Activated T-cell treated with anti-CD3 and anti-CD28 coated beads for 1 hour (primary cell): ENCODE measurements at regions not wholly inside any gene's neighbourhood (a gene's known extent, or its start where the extent isn't known, plus 50 kb on each side); places are given as distances from the start of the nearest gene placed in this dataset.
"Not testable (repeated sequence)": the region's sequence is repeated elsewhere in the genome, so short reads cannot be mapped to it uniquely, and the experiment has no call there.

ENCODE experiments used
- DNase-seq: peaks from one replicate; pipeline ENCODE4 v3.0.0-alpha.2; 2020; ENCODE audit warnings: low read depth

DNA sequence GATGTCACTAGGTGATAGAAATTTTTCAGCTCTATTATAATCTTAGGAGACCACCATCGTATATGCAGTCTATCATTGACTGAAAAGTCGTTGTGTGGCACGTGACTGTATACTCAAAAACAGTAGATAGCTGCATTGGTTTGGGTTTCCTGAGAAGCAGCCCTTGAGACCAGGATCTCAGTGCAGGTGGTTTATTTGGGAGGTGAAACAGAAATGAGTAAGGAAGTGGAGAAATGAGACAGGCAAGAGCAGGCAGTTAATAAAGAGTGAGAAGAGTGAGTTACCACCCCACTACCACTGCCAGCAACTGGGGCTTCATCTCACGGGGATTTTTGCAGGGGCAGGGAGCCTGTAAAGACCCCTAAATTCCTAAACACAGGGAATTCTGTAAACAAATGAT lies 221.0 kb downstream of the SHQ1 start:
- DNase-seq, result no peak

DNA sequence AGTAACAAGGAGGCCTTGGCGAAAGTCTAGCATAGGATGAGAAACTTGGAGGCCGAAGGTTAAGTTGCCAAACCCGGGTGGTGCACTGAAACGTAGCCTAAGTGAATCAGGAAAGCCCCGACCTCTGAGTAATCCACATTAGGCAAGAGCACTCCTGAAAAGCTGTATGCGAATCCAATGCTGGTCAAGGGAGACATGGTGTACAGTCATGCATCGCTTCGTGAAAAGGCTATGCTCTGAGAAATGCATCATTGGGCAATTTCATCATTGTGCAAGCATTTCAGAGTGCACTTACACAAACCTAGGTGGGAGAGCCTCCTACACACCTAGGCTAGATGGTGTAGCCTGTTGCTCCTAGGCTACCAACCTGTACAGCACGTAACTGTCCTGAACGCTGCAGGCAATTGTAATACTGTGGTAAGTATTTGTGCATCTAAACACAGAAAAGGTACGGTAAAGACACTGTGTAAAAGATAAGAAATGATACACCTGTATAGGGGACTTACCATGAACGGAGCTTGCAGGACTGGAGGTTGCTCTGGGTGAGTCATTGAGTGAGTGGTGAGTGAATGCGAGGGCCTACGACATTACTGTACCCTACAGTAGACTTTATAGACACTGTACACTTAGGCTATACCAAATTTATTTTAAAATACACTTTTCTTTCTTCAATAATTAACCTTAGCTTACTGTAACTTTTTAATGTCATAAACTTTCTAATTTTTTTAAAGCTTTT lies 222.5 kb downstream of the SHQ1 start:
- no peak for DNase-seq

DNA sequence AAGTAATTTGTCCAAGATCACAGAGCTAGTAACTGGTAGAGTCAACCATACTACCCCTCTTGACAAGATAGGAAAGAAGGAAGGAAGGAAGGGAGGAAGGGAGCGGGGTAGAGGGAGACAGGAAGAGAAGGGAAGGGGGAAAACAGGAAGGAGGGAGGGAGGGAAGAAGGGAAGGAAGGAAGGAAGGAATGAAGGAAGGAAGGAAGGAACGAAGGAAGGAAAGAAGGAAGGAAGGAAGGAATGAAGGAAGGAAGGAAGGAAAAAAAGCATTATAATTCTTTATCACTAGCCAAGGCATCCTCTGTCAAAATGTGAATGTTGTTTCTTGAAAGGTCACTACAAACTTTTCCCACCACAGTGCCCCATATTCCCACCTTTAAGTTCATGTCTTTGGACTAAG lies 223.6 kb downstream of the SHQ1 start:
- no peak for DNase-seq

DNA sequence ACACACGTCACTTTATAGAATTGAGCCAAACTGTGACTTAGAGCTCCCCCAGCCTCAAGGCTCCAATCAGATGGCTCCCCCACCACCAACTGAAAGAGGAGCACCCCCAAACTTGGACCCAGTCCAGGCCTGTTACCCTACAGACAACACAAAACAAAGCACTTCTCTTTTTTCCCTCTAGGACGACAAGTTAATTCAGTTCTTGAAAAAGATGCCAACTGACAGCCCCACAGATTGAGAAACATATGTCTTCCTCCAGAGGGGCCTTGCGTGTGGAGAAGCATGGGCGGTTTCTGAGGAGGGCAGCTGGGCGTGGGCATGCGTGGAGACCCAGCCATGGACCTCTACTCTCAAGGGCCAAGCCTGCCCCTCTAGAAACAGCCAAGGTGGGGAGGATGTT lies 229.5 kb downstream of the SHQ1 start:
- DNase-seq, result no peak

DNA sequence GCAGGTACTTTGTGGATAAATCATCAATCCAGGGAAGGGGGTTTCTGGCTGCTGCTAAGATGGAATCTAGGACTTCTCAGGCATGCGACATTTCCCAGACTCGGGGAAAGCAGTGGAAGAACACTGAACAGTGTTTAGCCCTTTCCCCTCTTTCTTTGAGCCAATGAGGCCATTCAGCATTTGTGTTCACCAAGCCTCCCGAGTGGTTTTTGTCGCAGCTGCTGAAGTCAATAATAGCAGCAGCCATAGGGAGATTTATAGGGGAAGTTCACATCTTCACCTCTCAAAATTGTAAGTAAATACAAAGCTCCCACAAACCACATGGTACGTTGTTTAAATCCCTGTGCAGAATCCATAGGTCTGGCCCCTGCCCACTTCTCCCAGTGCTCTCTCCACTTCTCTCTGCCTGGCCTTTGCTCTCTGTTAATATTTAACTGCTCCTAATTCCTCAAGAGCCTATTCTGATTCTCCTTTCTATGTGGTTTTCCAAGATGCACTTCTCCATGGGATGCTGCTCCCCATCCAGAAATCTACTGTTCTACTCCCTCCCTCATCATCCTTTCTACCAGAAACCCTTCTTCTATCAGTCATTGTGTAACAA lies 230.7 kb downstream of the SHQ1 start:
- DNase-seq, result no peak

DNA sequence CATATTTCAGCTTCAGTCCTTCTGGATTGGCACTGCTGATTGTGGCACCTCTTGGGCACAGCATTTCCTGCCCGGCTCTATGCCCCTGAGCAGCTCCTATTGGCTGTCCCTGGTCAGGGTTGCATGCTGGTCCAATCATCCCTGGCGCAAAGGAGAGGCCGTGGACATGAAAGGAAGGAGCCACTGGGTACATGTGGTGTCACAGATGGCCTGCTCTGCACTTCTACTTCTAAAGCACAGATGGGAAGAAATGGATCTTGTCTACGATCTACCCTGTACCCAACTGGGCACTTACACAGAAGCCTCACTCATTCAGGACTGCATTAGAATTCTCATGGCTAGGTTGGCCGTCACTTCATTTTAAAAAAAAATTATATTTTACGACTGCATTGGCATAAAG lies 232.5 kb downstream of the SHQ1 start:
- no peak for DNase-seq

DNA sequence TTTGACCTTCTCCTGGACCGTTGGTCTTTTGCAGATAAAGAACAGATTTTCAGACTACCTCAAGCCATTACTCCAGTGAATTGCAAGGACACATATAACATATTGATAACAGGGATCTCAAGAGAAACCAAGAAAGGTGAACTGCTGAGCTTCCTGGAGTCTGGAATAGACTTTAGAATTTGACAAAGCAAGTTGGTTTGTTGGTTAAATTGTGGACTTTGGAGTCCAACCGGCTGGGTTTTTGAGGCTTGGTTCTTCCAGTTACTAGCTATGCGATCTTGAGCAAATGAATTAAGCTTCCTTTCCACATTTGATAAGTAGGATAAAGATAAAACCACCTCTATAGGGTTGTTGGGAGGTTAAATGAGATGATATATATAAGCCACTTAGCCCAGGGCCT lies 233.1 kb downstream of the SHQ1 start:
- DNase-seq, result no peak

DNA sequence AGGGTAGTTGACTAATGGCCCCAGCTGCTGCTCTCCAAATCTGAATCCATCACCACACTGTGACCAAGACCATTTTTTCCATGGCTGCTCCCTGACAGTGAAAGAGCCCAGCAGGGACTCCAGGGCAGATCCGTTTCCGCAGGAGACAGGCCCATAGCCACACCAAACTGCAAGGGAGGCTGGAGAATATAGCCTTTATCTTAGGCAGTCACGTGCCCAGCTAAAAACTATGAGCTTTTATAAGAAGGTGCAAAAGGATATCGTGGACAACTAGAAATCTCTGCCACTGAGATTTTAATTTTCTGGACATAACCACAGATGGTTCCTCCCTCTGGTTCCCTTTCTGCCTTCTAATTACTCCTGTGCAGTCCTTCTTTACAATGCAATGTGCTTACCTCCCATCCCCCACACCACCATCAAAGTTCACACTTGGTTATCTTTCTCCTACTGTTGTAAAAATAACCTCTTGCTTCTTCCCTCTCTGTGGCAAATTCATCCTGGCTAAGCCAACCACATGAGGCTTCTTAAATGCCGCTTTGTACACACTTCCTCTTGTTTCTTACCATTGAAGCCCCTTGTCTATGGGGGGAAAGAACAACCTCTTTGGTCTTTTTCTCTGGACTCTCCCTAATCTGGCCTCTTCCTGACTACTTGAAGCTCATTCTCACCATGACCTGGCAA lies 233.7 kb downstream of the SHQ1 start:
- no peak for DNase-seq

DNA sequence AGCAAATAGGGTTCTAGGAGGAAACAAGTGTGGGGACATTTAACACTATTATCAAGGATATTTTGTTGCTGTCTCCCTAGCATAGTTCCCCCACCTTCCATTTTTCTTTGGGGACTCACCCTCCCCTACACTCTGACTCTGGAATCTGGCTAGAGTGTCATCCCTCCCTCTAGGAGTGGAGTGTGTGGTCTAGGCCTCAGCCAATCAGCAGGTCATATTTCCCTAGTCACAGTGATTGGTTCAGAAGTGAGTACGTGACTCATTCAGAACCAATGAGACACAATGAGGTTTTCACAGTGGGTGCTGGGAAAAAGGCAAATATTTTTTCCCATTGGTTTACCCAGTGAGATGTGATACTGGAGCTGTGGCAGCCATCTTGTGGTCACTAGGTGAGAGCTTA lies 234.4 kb downstream of the SHQ1 start:
- DNase-seq, result no peak

DNA sequence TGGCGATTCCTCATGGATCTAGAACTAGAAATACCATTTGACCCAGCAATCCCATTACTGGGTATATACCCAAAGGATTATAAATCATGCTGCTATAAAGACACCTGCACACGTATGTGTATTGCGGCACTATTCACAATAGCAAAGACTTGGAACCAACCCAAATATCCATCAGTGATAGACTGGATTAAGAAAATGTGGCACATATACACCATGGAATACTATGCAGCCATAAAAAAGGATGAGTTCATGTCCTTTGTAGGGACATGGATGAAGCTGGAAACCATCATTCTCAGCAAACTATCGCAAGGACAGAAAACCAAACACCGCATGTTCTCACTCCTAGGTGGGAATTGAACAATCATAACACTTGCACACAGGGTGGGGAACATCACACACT lies 239.1 kb downstream of the SHQ1 start:
- DNase-seq, result not testable (repeated sequence)

DNA sequence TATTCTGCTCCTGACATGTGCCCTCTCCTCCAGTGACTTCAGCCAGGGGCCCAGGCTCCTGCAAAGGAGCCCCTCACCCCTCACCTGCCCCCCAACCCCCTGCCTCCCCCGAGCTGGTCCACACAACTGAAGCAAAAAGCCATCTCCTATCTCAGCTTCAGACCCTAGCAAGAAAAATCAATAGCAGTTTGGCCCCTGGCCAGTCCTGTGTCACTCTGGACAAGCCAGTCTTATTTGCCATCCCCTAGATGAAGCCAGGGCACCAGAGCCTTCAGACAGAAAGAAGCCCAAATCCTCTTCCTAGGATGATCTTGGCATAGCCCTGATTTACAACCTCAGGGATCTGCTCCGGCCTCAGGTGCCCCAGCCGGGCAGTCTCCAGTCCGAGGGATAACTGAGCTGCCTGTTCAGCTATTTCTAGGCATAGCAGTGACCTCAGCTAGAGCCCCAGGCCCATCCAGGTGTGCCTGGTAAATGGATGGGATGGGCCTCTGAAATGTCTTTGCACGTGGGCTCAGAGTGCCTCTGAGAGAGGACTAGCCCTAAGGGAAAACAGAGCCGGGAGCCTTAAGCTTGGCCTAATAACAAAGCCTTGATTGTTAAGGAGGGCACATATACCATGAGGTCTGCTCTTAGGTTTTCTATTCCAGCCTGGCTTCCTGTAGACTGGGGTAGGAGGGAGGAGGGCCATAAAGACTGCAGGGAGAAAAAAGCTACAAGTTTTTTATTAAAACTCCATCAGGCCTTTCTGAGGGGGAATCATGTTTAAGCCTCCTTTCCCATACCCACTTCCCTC lies 242.0 kb downstream of the SHQ1 start:
- no peak for DNase-seq

DNA sequence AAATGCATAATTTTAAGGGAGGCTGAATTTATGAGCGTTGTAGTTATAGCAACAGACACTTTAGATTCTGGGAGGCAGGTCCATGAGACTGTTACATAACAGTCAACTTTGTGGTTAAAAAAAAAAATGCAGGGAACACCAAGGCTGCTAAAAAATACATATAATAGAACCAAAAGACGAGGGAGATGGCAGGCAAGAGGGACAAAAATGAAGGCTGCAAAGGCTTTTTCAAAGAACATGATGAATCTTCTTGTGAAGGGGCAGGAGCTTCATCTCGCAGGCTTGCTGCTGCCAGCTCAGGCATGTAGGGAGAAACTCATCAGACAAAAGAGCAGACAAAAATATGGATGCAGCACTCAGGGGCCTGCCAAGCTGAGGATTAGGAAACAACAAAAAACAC lies 243.9 kb downstream of the SHQ1 start:
- no peak for DNase-seq

DNA sequence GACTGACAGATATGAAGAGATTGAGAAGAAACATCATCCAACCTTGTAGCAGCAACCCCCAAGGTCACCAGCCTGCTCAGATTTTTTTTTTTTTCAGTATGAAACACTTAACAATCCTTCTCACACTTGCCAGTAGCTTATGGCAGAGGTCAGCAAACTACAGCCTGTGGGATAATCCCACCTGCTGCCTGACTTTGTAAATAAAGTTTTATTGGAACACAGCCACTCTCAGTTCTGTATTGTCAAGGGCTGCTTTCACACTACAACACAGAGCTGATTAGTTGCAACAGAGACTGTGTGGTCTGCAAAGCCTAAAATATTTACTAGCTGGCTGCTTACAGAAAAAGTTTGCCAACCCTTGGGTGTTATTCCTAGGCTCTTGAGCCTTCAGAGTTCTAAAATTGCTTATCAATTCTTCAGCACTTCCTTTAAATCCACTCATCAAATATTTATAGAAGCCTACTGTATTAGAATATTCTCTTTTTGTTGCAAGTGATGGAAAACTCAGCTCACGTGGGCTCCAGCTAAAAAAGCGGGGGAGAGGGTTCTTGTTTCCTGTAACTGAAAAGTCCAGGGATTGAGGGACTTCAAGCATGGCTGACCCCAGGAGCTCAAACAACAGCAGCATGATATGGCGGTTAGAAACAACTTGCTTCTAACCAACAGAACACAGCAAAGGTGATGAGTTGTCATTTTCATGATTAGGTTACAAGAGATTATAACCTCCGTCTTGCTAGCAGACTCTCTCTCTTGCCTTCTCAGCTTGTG lies 246.1 kb downstream of the SHQ1 start:
- no peak for DNase-seq

DNA sequence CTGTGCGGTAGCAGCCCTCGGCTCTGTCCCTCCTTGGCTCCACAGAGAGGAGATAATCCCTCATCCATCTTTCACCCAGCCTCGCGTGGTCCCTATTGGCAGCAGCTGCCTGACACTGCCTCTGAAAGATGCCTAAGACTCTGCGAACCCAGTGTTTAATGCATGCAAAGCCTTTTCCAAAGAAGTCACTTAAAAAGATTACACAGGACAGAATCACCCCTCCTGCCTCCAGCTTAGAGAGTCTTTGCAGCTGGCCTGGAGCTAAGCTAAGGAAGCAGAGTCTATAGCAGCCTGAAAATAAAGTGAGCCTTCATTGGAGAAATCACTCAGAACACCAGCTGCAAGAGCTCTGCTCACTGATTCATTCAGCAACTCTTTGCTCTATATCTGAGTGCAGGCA lies 247.2 kb downstream of the SHQ1 start:
- DNase-seq, result no peak

DNA sequence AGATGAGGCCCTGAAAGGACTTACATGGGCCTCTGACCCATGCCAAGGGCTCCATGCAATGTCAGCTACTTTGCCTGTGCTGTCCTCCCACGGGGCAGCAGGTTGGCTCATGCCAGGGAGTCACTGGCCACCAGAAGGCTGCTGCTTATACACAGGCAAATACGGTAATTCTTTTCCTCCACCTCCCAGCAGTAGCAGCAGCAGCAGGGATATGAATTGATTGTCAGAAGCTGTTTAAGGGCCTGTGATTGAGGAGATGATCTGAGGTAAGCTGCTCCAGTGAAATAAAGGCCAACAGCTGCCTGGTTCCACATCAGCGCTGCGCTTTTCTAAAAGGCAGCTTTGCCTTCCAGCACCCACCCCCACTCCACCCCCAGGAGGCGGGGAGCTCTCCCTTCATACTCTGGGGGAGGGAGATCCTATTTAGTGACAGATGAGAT lies 250.5 kb downstream of the SHQ1 start:
- DNase-seq, result no peak

DNA sequence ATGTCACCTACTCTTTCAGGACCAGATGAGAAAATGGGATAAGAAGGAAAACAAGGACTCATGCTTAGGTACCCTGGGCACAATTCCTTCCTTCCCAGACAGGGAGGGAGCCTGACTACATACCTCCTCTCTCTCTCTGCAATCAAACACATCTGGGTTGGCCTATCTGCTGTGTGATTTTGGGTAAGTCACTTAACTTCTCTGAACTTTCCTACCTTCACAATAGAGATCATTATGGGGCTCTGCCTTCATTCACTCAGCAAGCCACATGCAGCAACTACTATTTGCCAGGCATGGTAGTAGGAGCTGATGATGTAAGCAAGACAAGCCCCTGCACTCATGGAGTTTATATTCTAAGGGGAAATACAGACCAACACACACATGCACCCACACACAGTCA lies 251.2 kb downstream of the SHQ1 start:
- DNase-seq, result no peak

DNA sequence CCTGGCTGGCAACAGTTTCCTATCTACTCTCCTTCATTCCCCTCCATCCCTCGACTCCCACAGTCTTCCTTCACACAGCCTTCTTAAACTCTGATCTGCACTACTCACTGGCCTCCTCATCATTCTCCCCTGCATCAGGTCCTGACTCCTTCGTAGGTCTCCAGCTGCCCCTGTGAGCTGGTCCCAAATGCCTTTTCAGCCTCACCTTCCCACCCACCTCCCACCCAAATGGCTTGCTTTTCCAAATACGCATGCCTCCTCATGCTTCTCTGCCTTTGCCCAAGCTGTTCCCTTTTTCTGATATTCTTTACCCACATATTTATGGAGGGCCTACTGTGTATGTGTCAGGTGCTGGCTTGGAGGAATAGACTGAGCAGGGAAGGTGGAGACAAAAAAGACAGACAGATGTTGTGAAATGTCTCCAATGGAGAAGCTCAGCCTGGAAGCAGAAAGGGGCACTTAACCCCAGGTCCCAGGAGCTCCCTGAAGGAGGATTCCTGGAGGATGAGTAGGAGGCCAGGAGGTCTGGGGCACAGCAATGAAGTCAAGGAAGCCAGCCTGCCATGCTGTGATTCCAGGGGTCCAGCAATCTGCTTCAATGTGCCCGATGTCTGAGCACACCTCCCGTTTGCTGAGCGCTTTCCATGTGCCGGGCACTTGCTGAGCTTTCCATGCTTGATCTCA lies 252.2 kb downstream of the SHQ1 start:
- no peak for DNase-seq

DNA sequence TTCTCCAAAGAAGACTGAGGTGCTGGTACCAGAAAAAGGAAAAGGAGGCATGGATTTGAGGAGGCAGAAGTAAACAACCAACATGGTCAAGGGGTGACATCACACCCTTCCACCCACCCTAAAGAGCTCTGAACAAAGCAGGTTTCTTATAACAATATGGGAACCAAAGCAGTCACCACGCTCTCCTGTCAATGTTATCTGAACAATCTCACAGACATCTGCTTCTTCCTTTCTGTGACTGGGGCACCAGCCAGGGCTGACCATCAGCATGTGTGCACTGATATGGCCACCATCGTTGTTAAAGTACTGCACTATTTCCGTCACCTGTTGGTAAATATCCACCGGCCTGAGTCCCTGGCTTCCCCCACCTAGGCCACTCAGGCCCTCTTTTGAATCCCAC lies 252.9 kb downstream of the SHQ1 start:
- no peak for DNase-seq

DNA sequence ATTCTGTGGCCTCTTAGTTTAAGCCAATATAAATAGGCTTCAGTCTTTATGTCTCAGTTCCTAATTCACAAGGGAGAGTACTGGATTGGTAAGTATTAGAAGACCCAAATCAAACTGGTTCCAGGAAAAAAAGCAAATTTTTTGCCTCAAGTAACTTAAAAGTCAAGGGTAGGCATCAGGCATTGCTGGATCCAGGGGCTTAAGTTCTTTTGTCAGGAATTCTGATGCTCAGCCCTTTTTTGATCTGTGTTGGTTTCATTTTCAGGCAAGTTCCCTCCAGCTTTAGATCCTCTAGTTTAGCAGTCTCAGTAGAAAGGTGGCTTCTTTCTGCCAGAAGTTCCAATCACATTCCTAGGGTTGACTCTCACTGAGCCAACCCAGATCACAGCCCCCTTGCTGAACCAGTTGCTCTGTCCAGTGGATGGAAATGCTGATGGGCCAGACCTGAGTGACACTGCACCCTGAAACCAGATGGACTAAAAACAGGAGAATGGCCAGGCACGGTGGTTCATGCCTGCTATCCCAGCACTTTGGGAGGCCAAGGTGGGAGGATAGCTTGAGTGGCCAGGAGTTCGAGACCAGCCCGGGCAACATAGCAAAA lies 253.5 kb downstream of the SHQ1 start:
- no peak for DNase-seq

DNA sequence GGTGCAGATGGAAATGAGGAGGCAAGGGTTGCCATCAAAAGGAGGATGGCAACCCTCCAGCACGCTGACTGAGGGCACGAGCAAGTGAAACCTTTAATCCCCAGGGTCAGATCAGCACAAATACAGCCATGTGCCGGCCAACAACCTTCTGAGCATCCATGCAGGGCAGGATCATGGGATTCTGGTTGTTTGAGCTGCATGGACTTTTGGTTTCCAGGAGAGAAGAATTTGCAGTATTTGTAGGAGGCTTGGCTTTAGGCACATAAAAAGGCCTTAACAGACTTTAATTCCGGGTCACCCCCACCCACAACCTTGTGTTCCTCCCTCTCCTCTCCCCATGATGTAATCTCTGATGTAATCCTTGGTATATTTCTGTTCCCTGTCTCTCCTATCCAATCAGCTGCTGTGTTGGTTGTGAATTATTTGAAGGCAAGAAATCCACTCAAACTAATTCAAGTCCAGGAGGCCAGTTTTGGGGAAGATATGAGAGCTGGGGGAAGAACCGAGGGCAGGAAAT lies 254.3 kb downstream of the SHQ1 start:
- no peak for DNase-seq
